ENCODE measurements at regions not wholly inside any gene's neighbourhood (a gene's known extent, or its start where the extent isn't known, plus 50 kb on each side); places are given as distances from the start of the nearest gene placed in this dataset.

- no peak for DNase-seq
Observed at GRCh38 chr5:53335115-53335514, 145.3 kb upstream of the FST start.

- DNase-seq = no peak
Observed at GRCh38 chr5:53337827-53338226, 142.6 kb upstream of the FST start.

- no peak for DNase-seq
Observed at GRCh38 chr5:53338971-53339370, 141.5 kb upstream of the FST start.

- no peak for DNase-seq
Observed at GRCh38 chr5:53339962-53340540, 140.4 kb upstream of the FST start.

- DNase-seq = no peak
Observed at GRCh38 chr5:53340956-53341750, 139.3 kb upstream of the FST start.

GRCh38 chr5:53342236-53342635 is 138.2 kb upstream of the FST start:
- no peak for DNase-seq

- DNase-seq = no peak
Observed at GRCh38 chr5:53343187-53343586, 137.2 kb upstream of the FST start.

GRCh38 chr5:53350368-53350767 is 130.1 kb upstream of the FST start:
- DNase-seq = no peak

- DNase-seq = no peak
Observed at GRCh38 chr5:53350991-53351770, 129.2 kb upstream of the FST start.

GRCh38 chr5:53355316-53355715 is 125.1 kb upstream of the FST start:
- DNase-seq = no peak

- no peak for DNase-seq
Observed at GRCh38 chr5:53355931-53356330, 124.5 kb upstream of the FST start.

GRCh38 chr5:53357439-53357838 is 123.0 kb upstream of the FST start:
- no peak for DNase-seq

- DNase-seq = no peak
Observed at GRCh38 chr5:53358794-53359193, 121.6 kb upstream of the FST start.

- no peak for DNase-seq
Observed at GRCh38 chr5:53359916-53360517, 120.4 kb upstream of the FST start.

- no peak for DNase-seq
Observed at GRCh38 chr5:53360811-53361210, 119.6 kb upstream of the FST start.

- no peak for DNase-seq
Observed at GRCh38 chr5:53361708-53362107, 118.7 kb upstream of the FST start.

GRCh38 chr5:53362521-53362941 is 117.9 kb upstream of the FST start:
- DNase-seq = no peak

- no peak for DNase-seq
Observed at GRCh38 chr5:53364061-53364460, 116.4 kb upstream of the FST start.

GRCh38 chr5:53366245-53366644 is 114.2 kb upstream of the FST start:
- no peak for DNase-seq

GRCh38 chr5:53367727-53368126 is 112.7 kb upstream of the FST start:
- no peak for DNase-seq

GRCh38 chr5:53368516-53368915 is 111.9 kb upstream of the FST start:
- no peak for DNase-seq

- DNase-seq = no peak
Observed at GRCh38 chr5:53368966-53369605, 111.3 kb upstream of the FST start.

GRCh38 chr5:53369681-53370080 is 110.7 kb upstream of the FST start:
- DNase-seq = no peak

Data from NCI-H187 treated with DMSO at 0.1 percent for 48 hours (cell line).